ENCODE measurements at regions not wholly inside any gene's neighbourhood (a gene's known extent, or its start where the extent isn't known, plus 50 kb on each side); places are given as distances from the start of the nearest gene placed in this dataset.
A peak's percentile ranks its signal among the peaks of the same experiment; 100 is the strongest.

- DNase-seq (ENCODE audit: low read depth), result no peak
- no peak for TF ChIP-seq CTCF (IDR thresholded peaks at IDR 0.05; ENCODE audit: control insufficient read depth, extremely low read depth, insufficient read depth)
- H3K4me3 ChIP-seq (ENCODE audit: low read depth, low read length), result no peak overlapping the region
Observed at GRCh38 chr7:106433377-106433776, 148.6 kb upstream of the NAMPT start.

DNA sequence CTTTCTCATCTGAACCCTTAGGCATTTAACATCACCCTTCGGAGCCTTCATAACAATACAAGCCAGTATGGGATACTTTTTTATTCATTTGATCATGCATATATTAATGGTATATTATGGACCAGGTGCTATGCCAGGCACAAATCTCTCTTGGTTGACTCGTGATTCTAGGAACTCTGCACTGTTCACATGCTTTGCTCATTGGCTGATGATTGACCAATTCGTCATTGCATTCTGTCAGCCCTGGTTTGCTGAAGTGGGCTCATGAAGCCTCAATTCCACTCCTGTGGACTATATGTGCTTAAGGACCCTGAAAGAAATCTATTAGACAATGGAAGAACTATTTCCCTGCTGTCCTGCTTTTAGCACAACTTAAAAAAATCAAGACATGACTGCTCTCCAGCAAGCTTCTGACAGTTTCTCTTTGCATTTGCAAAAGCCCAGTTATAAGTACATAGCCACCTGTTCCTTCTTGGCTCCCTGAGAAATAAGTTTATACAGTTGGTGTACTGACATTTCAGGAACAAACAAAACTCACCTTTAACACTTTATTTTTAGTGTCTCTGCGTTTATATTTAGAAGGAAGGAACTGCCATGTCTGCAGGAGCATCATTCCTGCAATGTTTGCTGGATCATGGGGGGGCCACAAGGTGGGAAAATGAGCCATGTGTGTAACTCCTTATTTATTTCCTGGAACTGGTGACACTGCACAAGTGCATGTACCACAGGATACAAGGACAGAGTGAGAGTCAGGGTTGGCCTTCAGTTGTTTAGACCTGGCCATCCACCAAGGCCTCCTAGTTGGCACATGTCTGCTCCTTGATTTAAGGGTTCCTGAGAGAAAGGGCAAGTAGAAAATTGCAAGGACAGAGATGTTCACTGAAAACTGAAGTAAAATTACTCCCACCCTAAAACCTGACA is 146.0 kb upstream of the NAMPT start:
- DNase-seq (ENCODE audit: low read depth), result no peak
- TF ChIP-seq CTCF (IDR thresholded peaks at IDR 0.05; ENCODE audit: control insufficient read depth, extremely low read depth, insufficient read depth), result no peak
- H3K4me3 ChIP-seq (ENCODE audit: low read depth, low read length), result no peak overlapping the region

- H3K4me3 ChIP-seq (ENCODE audit: low read depth, low read length), result no peak overlapping the region
- no peak for TF ChIP-seq CTCF (IDR thresholded peaks at IDR 0.05; ENCODE audit: control insufficient read depth, extremely low read depth, insufficient read depth)
- DNase-seq (ENCODE audit: low read depth), result no peak
Observed at GRCh38 chr7:106430103-106430502, 145.3 kb upstream of the NAMPT start.

DNA sequence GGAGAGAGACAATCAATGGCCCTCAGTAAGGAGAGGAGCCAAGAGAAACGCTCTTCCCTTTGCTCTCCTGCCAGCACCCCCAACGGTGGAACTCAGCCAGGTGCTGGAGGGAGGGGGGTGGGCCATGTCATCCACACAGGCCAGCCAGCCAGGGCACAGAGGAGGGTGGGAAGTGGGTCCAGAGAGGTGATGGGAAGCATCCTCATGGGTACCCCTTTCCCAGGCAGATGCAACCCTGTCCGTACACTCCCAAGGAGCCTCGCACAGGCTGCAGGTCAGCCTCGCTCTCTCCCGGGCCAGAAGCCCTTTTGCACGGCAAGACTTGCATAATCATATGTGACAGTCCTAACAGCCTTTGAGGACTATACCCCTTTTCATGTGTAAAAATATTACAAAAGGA is 142.0 kb upstream of the NAMPT start:
- H3K4me3 ChIP-seq (ENCODE audit: low read depth, low read length), result no peak overlapping the region
- no peak for TF ChIP-seq CTCF (IDR thresholded peaks at IDR 0.05; ENCODE audit: control insufficient read depth, extremely low read depth, insufficient read depth)

GRCh38 chr7:106425017-106425719 is 140.4 kb upstream of the NAMPT start:
- DNase-seq (ENCODE audit: low read depth), result peak; percentile 81
- H3K4me3 ChIP-seq (ENCODE audit: low read depth, low read length), result no peak overlapping the region

More for the DNA sequence above, 142.0 kb upstream of the NAMPT start:
- no peak for DNase-seq (ENCODE audit: low read depth)

GRCh38 chr7:106424476-106425016 is 139.8 kb upstream of the NAMPT start:
- H3K4me3 ChIP-seq (ENCODE audit: low read depth, low read length), result no peak overlapping the region
- no peak for DNase-seq (ENCODE audit: low read depth)
- TF ChIP-seq CTCF (IDR thresholded peaks at IDR 0.05; ENCODE audit: control insufficient read depth, extremely low read depth, insufficient read depth), result no peak

More at GRCh38 chr7:106425017-106425719, 140.4 kb upstream of the NAMPT start:
- TF ChIP-seq CTCF (IDR thresholded peaks at IDR 0.05; ENCODE audit: control insufficient read depth, extremely low read depth, insufficient read depth), result no peak

All from LNCaP clone FGC (cell line).